Kasumi-1 (cell line): ENCODE measurements at regions not wholly inside any gene's neighbourhood (a gene's known extent, or its start where the extent isn't known, plus 50 kb on each side); places are given as distances from the start of the nearest gene placed in this dataset.

Source experiments
- DNase-seq, 2 experiments: peaks; one replicate each; lab custom pipeline; 2025; lab: John Stamatoyannopoulos, UW

GRCh38 chr13:55669051-55669450, 1471.7 kb upstream of the PRR20A start:
- DNase-seq: no peak

DNA sequence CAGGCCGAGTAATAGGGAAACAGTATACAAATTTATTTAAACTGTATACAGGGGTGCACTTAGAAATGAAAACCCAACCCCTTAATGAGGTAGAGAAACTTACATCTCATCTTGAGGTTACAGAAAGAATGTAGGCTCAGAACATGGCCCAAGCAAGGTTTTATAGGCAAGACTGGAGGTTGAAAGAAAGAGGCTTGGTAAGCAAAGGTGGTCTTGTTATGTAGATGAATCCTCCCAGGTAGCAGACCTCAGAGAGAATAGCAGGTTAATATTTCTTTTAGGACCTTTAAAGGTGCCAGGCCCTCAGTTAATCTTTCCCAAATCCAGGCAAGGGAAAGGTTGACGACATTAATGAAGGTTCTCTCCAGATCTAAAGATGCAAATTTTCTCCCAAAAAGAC, 1466.8 kb upstream of the PRR20A start:
- DNase-seq: no peak

DNA sequence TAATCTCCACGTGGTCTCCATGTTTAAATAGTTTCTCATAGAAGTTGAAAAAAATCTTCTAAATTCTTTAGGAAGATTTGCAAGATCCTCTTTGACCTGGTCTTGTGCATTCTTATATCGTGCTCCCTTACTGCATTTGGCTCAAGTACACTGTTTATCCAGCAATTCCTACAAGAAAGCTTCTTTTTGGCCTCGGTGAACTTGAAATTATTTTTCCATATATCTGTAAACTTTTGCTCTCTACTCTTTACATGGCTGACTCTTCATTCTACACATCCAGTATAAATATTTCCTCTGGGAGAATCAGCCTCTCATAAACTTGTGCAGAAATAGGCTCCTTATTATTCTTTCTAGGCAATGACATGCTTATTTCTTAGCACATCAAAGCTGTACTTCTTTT, 1457.9 kb upstream of the PRR20A start:
- no peak for DNase-seq

GRCh38 chr13:55705526-55705925, 1435.2 kb upstream of the PRR20A start:
- DNase-seq: no peak

- DNase-seq: no peak
Observed at GRCh38 chr13:55705971-55706370, 1434.7 kb upstream of the PRR20A start.

- no peak for DNase-seq
Observed at GRCh38 chr13:55714120-55714519, 1426.6 kb upstream of the PRR20A start.

- DNase-seq: no peak
Observed at GRCh38 chr13:55727683-55728082, 1413.0 kb upstream of the PRR20A start.

GRCh38 chr13:55728247-55728646, 1412.5 kb upstream of the PRR20A start:
- no peak for DNase-seq

GRCh38 chr13:55745828-55746227, 1394.9 kb upstream of the PRR20A start:
- DNase-seq: no peak

DNA sequence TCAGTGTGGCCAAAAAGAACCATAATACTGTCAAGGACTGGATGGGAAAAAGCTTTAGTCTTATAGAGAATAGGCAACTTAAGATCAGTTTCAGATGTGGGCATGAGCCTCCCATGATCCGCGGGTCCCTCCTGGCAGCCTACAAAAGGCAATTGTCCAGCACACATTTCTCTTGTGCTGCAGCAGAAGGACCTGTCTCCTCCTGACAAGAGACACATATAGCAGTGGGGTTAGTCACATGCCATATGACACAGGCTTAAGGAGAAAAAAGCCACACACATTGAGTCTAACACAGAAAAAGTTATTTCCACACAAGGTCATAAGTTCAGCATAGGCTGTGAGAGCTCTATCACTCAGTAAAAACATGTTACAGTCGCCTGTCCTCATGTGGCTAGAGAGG, 1378.7 kb upstream of the PRR20A start:
- DNase-seq: no peak

GRCh38 chr13:55777612-55778011, 1363.1 kb upstream of the PRR20A start:
- no peak for DNase-seq

GRCh38 chr13:55783841-55784240, 1356.9 kb upstream of the PRR20A start:
- no peak for DNase-seq

- no peak for DNase-seq
Observed at GRCh38 chr13:55788548-55788947, 1352.2 kb upstream of the PRR20A start.

DNA sequence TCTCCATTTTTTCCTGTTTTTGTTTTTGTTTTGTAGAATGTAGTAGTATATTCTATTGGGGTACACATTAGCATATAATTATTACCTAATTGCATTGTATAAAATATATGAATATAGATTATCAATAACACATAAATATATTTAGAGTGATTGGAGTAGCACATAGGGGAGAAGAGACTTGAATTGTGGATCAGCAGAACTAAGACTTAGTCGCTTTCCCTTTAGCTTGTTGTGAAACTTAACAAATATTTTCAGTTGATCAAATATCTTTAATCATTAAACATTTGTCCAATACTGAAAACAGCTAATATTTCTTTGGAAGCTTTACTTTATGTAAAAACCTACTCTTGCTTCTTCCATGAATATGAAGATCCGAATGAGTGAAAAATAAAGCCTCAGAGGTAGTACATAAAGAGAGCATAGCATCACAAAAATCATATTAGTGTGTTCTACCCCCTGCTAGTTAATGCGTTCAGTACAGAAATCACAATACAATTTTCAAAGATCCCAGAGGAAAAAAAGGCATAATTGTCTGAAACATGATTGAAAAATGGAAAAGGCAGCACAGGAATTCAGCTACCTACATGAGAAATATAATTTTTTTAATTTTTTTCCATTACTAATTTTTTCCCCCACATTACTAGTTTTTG, 1348.0 kb upstream of the PRR20A start:
- DNase-seq: no peak

DNA sequence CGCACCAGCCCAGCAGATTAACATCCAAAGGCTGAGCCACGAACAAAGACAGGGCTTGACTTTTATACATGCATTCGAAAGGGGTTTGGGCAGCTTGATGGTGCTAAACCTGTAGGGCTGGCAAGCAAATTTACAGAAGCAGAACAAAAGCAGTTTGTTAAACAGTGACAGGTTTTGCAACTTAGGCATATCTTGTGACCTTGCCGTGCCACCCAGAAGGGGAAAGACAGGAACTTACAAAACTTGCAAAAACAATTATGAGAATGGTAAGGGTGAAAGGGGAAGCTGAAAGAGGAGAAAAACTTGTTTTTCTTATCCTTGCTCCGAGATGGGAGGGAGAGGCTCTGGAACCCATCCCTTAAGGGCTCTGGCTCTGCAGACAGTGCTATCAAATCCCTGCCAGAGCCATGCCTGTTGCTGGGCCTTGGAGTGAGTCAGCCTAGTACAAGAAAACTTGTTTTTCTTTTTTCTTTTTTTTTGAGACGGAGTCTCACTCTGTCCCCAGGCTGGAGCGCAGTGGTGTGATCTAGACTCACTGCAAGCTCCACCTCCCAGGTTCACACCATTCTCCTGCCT, 1325.2 kb upstream of the PRR20A start:
- DNase-seq: peak; percentile 31 to 48

DNA sequence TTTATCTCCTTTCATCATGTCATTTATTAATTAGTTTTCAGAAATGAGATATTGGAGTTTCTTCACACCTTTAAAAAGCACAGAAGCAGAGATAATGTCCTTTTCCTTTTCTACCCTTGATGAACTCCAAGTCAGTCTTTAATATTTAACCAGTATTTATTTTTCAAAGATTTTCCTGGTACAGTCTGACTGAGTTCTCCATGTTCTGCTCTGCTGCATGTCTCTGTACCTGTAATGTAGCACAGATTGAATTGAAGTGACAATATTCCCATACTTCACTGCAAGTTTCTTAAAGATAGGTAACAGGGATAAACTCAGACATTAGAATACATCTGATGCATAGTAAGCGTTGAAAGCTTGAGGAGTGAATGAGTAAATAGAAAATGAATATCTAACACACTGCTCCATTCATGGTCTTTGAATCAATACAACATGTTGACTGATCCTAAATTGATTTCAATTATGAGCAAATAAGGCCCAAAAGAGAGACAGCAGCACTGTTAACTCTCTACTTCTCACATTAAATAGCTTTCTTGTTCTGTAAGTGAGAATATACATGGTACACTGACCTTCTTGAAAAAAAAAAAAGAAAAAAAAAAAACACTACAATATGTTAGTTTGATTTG, 1323.6 kb upstream of the PRR20A start:
- no peak for DNase-seq

DNA sequence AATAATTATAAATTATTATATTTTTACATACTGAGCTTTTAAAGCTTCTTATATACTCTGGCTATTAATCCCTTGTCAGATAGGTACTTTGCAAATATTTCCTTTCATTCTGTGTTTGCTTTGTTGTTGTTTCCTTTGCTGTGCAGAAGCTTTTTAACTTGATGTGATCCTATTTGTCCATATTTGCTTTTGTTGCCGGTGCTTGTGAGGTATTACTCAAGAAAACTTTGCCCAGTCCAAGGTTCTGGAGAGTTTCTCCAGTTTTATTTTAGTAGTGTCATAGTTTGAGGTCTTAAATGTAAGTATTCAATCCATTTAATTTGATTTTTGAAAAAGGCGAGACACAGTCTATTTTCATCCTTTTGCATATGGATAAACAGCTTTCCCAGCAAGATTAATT, 1319.9 kb upstream of the PRR20A start:
- no peak for DNase-seq

GRCh38 chr13:55869648-55870047, 1271.1 kb upstream of the PRR20A start:
- DNase-seq: no peak

DNA sequence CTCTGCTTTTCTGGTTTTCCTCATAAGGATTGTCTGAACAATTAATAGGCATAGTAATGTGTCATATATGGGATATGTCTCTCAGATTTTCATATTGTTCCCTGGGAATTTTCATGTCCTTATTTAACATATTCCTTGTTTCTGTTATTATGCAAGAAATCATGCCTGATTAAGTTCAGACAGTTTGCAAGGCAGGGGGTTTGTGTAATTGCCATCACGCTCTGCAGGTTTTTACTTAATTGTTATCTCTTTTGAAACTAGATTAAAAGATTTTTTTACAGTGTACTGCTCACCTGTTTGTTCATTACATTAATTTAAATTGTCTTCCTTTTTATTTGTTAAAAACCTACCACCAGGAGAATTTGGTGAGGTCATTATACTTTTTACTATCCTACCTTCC, 1253.2 kb upstream of the PRR20A start:
- DNase-seq: no peak

- no peak for DNase-seq
Observed at GRCh38 chr13:55893540-55893939, 1247.2 kb upstream of the PRR20A start.

DNA sequence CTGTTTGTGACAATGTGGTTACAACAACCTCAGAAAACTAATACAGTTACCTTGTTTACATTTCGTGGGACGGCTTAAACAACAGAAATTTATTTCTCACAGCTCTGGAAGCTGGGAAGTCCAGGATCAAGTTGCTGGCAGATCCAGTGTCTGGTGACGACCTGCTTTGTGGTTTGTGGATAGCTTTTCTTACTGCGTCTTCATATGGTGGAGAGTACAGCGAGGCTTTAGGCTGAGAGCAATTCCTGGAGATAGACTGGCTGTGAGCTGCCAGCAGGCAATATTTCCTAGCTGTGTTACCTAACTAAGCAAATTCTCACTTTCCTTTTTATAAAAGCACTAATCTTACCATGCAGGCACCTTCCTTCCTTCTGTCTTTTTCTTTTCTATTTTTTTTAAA, 1203.5 kb upstream of the PRR20A start:
- DNase-seq: no peak

GRCh38 chr13:55948175-55948574, 1192.5 kb upstream of the PRR20A start:
- DNase-seq: no peak

- DNase-seq: no peak
Observed at GRCh38 chr13:55963934-55964333, 1176.8 kb upstream of the PRR20A start.

DNA sequence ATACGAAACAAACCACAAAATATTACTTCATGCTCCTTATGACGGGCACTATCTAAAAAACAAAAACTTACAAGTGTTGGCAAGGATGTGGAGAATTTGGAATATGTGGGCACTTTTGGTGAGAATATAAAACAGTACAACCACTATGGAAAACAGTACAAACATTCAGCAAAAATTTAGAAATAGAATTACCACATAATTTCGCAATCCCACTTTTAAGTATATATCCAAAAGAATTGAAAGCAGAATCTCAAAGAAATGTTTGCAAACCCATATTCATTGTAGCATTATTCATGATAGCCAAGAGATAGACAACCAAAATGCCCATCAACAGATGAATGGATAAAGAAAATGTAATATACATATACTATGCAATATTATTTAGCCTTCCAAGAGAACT, 1173.7 kb upstream of the PRR20A start:
- DNase-seq: no peak
